ENCODE measurements at regions not wholly inside any gene's neighbourhood (a gene's known extent, or its start where the extent isn't known, plus 50 kb on each side); places are given as distances from the start of the nearest gene placed in this dataset.

DNA sequence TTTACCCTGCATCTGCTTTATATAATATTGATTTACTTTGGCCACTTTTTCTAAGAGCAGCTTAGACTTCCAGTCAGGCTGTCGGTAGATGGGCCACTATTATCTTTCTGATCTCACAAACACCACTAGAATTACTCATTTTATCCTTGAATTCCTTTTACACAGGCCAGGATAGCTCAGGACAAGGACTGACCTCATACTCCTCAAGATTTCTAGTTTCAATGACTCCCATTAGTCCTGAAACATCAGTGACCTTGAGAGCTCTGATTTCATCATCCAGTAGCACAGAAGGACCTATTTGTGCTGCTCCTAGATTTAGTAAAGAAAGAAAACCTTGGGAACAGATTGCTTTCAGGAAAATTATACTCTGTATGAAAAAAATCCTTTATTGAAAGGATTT lies 727.9 kb upstream of the PTPRD start:
- Histone ChIP-seq H3K79me2 (ENCODE audit: insufficient read depth, low read depth, low read length) (no peaks in the 10 kb centered on the region), H3K4me1 (ENCODE audit: insufficient read depth, low read length, poor library complexity, severe bottlenecking) (no peaks in the 10 kb centered on the region), H3K27ac (ENCODE audit: low read depth, low read length, poor library complexity, severe bottlenecking) (no peak overlapping the region), H3K36me3 (ENCODE audit: insufficient read depth, low read length) (no peaks in the 10 kb centered on the region), H3K4me2 (ENCODE audit: low read length) (no peak overlapping the region), H3K4me3 (ENCODE audit: low read depth, low read length, poor library complexity, severe bottlenecking) (no peak overlapping the region), H4K20me1 (ENCODE audit: insufficient read depth, low read length) (no peaks in the 10 kb centered on the region), H3K9me3 (ENCODE audit: low read length) (no peaks in the 10 kb centered on the region), H2AFZ (ENCODE audit: low read length) (no peak overlapping the region), H3K9me2 (ENCODE audit: insufficient read depth, low read length) (no peaks in the 10 kb centered on the region)
- TF ChIP-seq, protein P1, sequence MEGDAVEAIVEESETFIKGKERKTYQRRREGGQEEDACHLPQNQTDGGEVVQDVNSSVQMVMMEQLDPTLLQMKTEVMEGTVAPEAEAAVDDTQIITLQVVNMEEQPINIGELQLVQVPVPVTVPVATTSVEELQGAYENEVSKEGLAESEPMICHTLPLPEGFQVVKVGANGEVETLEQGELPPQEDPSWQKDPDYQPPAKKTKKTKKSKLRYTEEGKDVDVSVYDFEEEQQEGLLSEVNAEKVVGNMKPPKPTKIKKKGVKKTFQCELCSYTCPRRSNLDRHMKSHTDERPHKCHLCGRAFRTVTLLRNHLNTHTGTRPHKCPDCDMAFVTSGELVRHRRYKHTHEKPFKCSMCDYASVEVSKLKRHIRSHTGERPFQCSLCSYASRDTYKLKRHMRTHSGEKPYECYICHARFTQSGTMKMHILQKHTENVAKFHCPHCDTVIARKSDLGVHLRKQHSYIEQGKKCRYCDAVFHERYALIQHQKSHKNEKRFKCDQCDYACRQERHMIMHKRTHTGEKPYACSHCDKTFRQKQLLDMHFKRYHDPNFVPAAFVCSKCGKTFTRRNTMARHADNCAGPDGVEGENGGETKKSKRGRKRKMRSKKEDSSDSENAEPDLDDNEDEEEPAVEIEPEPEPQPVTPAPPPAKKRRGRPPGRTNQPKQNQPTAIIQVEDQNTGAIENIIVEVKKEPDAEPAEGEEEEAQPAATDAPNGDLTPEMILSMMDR (conservative IDR thresholded peaks at IDR 0.05; ENCODE audit: low read length), result no peak
- no peak for TF ChIP-seq EZH2phosphoT487 (IDR thresholded peaks at IDR 0.05; ENCODE audit: borderline replicate concordance, low read depth, low read length)
- POLR2A ChIA-PET, result no interaction called here
- DNase-seq (ENCODE audit: low spot score), result no peak
- intact Hi-C loops (cut with micrococcal nuclease; ENCODE audit: unreplicated experiment), result no loop called here
- CTCF ChIA-PET (ENCODE audit: unreplicated experiment), result no interaction called here
- BruUV-seq (replicated peaks), result no TSS peak

DNA sequence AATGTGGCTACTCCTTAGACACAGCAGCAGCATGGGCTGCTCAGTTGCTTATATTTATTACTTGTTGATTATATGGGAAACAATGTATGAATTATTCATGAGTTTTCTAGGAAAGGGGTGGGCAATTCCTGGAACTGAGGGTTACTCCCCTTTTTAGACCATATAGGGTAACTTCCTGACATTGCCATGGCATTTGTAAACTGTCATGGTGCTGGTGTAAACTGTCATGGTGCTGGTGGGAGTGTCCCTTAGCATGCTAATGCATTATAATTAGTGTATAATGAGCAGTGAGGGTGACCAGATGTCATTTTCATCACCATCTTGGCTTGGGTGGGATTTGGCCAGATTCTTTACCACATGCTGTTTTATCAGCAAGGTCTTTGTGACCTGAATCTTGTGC lies 734.6 kb upstream of the PTPRD start:
- Histone ChIP-seq H3K79me2 (ENCODE audit: insufficient read depth, low read depth, low read length) (no peaks in the 10 kb centered on the region), H3K9me2 (ENCODE audit: insufficient read depth, low read length) (no peaks in the 10 kb centered on the region), H2AFZ (ENCODE audit: low read length) (no peak overlapping the region), H3K27ac (ENCODE audit: low read depth, low read length, poor library complexity, severe bottlenecking) (no peak overlapping the region), H3K9me3 (ENCODE audit: low read length) (0 out of 2 replicates have a peak, but pooled peaks cover 6% of the 10 kb centered on the region), H3K4me3 (ENCODE audit: low read depth, low read length, poor library complexity, severe bottlenecking) (no peak overlapping the region), H3K4me1 (ENCODE audit: insufficient read depth, low read length, poor library complexity, severe bottlenecking) (no peaks in the 10 kb centered on the region), H4K20me1 (ENCODE audit: insufficient read depth, low read length) (no peaks in the 10 kb centered on the region), H3K36me3 (ENCODE audit: insufficient read depth, low read length) (no peaks in the 10 kb centered on the region), H3K4me2 (ENCODE audit: low read length) (no peak overlapping the region)
- DNase-seq (ENCODE audit: low spot score), result no peak
- no TSS peak for BruUV-seq (replicated peaks)
- CTCF ChIA-PET (ENCODE audit: unreplicated experiment), result no interaction called here
- POLR2A ChIA-PET, result interaction anchor here (0.6 kb wide), 1 partner anchor 10 kb away, joined by 4 read pairs; no protein-coding TSS in a partner anchor
- no peak for TF ChIP-seq EZH2phosphoT487 (IDR thresholded peaks at IDR 0.05; ENCODE audit: borderline replicate concordance, low read depth, low read length)
- TF ChIP-seq, protein P1 (conservative IDR thresholded peaks at IDR 0.05; ENCODE audit: low read length), result no peak
- intact Hi-C loops (cut with micrococcal nuclease; ENCODE audit: unreplicated experiment), result no loop called here

DNA sequence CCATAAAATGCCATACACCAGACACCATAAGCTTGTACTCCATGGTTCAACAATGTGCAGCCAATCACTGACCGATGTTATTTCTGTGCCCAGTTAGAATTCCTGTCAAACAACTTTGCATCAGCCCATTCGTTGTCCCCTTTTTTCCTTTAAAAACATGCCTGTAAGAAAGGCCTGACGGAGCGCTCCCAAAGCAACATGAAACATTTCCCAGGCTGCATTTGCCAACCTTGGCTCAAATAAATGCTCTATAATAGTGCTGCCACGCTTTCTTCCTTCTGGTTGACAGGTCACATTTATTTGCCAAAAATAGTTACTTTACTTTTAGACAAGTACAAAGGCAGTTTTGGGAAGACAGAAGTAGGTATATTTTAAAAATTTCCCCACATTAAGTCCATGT lies 735.6 kb upstream of the PTPRD start:
- Histone ChIP-seq H3K4me3 (ENCODE audit: low read depth, low read length, poor library complexity, severe bottlenecking) (no peak overlapping the region), H3K36me3 (ENCODE audit: insufficient read depth, low read length) (no peaks in the 10 kb centered on the region), H3K9me2 (ENCODE audit: insufficient read depth, low read length) (no peaks in the 10 kb centered on the region), H3K4me2 (ENCODE audit: low read length) (no peak overlapping the region), H3K9me3 (ENCODE audit: low read length) (0 out of 2 replicates have a peak, but pooled peaks cover 6% of the 10 kb centered on the region), H3K4me1 (ENCODE audit: insufficient read depth, low read length, poor library complexity, severe bottlenecking) (no peaks in the 10 kb centered on the region), H3K27ac (ENCODE audit: low read depth, low read length, poor library complexity, severe bottlenecking) (no peak overlapping the region), H4K20me1 (ENCODE audit: insufficient read depth, low read length) (no peaks in the 10 kb centered on the region), H3K79me2 (ENCODE audit: insufficient read depth, low read depth, low read length) (no peaks in the 10 kb centered on the region), H2AFZ (ENCODE audit: low read length) (no peak overlapping the region)
- DNase-seq (ENCODE audit: low spot score), result no peak
- BruUV-seq (replicated peaks), result no TSS peak
- ChIA-PET CTCF (ENCODE audit: unreplicated experiment) (no interaction called here), POLR2A (no interaction called here)
- no peak for TF ChIP-seq EZH2phosphoT487 (IDR thresholded peaks at IDR 0.05; ENCODE audit: borderline replicate concordance, low read depth, low read length)
- TF ChIP-seq, protein P1 (conservative IDR thresholded peaks at IDR 0.05; ENCODE audit: low read length), result no peak
- intact Hi-C loops (cut with micrococcal nuclease; ENCODE audit: unreplicated experiment), result no loop called here

Data from OCI-LY7 (cell line).